Dendritic cell treated with granulocyte-macrophage colony-stimulating factor and Interleukin-4, amounts not matched to agents 40 ng/mL and 50 ng/mL, for 4 days (primary cell): ENCODE measurements at regions not wholly inside any gene's neighbourhood (a gene's known extent, or its start where the extent isn't known, plus 50 kb on each side); places are given as distances from the start of the nearest gene placed in this dataset.

Experiments used
- H3K27ac Mint-ChIP-seq: one replicate; pipeline ENCODE4 v1.8.0; 2022; ENCODE audit warnings: mild to moderate bottlenecking, mixed read lengths
- H3K27me3 Mint-ChIP-seq: one replicate; pipeline ENCODE4 v1.8.0; 2022; ENCODE audit warnings: mild to moderate bottlenecking, mixed read lengths
- H3K36me3 Mint-ChIP-seq: one replicate; pipeline ENCODE4 v1.8.0; 2022; ENCODE audit warnings: low read depth, mixed read lengths
- H3K4me1 Mint-ChIP-seq: one replicate; pipeline ENCODE4 v1.8.0; 2022; ENCODE audit warnings: low read depth, mixed read lengths
- H3K4me3 Mint-ChIP-seq: one replicate; pipeline ENCODE4 v1.8.0; 2022; ENCODE audit warnings: mild to moderate bottlenecking, moderate library complexity, mixed read lengths
- H3K9me3 Mint-ChIP-seq: one replicate; pipeline ENCODE4 v1.8.0; 2022; ENCODE audit warnings: mixed read lengths
- intact Hi-C: fragments of 100-400 bp; cut with micrococcal nuclease; formaldehyde crosslinking; loops from one replicate; pipeline ENCODE4 v1.15.0; 2022

DNA sequence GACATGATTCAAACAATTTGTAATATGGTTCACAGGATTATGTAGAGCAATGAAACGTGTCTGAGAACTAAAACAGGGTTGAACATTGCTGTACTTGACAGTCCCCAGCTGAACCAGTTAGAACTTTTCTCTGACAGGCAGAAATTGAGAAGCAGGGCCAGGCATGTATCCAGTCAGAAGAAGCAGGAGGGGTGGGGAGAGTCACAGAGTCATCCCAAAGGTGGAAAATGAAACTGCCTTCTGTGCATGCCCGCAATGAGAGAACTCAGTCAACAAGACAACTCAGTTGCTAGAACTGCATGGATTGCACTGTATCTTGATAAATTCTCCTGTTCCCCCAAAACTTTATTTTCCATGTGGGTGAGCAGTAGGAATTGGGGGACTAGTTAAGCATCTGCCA lies 72.9 kb upstream of the PRLR start:
- intact Hi-C loops, result no loop called here
- Mint-ChIP-seq H3K27ac (no peak overlapping the region), H3K4me3 (no peak overlapping the region)

GRCh38 chr5:35302544-35302943 lies 72.3 kb upstream of the PRLR start:
- intact Hi-C loops, result no loop called here

More for the DNA sequence above, 72.9 kb upstream of the PRLR start:
- no peaks in the 10 kb centered on the region for H3K27me3 Mint-ChIP-seq
- H3K9me3 Mint-ChIP-seq, result no peaks in the 10 kb centered on the region
- H3K36me3 Mint-ChIP-seq, result no peaks in the 10 kb centered on the region
- no peaks in the 10 kb centered on the region for H3K4me1 Mint-ChIP-seq

GRCh38 chr5:35297755-35298154 lies 67.5 kb upstream of the PRLR start:
- no peak overlapping the region for H3K4me3 Mint-ChIP-seq
- peaks cover 14% of the 10 kb centered on the region for H3K9me3 Mint-ChIP-seq
- H3K36me3 Mint-ChIP-seq, result no peaks in the 10 kb centered on the region

More at GRCh38 chr5:35302544-35302943, 72.3 kb upstream of the PRLR start:
- no peaks in the 10 kb centered on the region for H3K9me3 Mint-ChIP-seq
- H3K4me3 Mint-ChIP-seq, result no peak overlapping the region
- H3K36me3 Mint-ChIP-seq, result no peaks in the 10 kb centered on the region
- no peaks in the 10 kb centered on the region for H3K27me3 Mint-ChIP-seq
- no peaks in the 10 kb centered on the region for H3K4me1 Mint-ChIP-seq
- H3K27ac Mint-ChIP-seq, result no peak overlapping the region

GRCh38 chr5:35294976-35295375 lies 64.7 kb upstream of the PRLR start:
- Mint-ChIP-seq H3K36me3 (no peaks in the 10 kb centered on the region), H3K27me3 (no peaks in the 10 kb centered on the region), H3K4me3 (no peak overlapping the region), H3K4me1 (peaks cover 5% of the 10 kb centered on the region), H3K9me3 (peaks cover 35% of the 10 kb centered on the region), H3K27ac (no peak overlapping the region)
- intact Hi-C loops, result no loop called here

More at GRCh38 chr5:35297755-35298154, 67.5 kb upstream of the PRLR start:
- Mint-ChIP-seq H3K4me1 (peaks cover 5% of the 10 kb centered on the region), H3K27me3 (no peaks in the 10 kb centered on the region), H3K27ac (no peak overlapping the region)
- intact Hi-C loops, result no loop called here

GRCh38 chr5:35294017-35294416 lies 63.7 kb upstream of the PRLR start:
- H3K36me3 Mint-ChIP-seq, result no peaks in the 10 kb centered on the region

DNA sequence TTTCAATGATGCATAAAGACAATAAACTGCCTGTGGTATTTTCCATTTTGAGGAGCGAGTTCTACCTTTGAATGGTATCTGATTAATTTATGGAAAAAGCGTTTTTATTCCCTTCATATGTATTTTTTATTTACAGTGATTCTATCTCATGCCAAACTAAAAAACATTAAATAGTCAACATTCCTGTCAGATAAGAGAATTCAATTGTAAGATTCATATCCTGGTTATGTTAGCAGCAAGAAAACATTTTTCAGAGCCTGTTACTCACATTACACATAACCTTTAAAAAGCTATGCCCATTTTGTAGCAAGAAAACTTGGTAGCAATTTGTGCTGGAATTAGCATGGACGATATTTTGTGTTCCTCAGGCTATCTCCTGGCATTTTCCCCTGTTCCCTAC lies 55.1 kb upstream of the PRLR start:
- Mint-ChIP-seq H3K27ac (no peak overlapping the region), H3K36me3 (no peaks in the 10 kb centered on the region), H3K4me1 (peaks cover 21% of the 10 kb centered on the region), H3K4me3 (no peak overlapping the region), H3K27me3 (no peaks in the 10 kb centered on the region), H3K9me3 (peaks cover 21% of the 10 kb centered on the region)
- intact Hi-C loops, result no loop called here

More at GRCh38 chr5:35294017-35294416, 63.7 kb upstream of the PRLR start:
- intact Hi-C loops, result no loop called here
- H3K27ac Mint-ChIP-seq, result no peak overlapping the region
- peaks cover 5% of the 10 kb centered on the region for H3K4me1 Mint-ChIP-seq
- H3K4me3 Mint-ChIP-seq, result no peak overlapping the region
- H3K27me3 Mint-ChIP-seq, result no peaks in the 10 kb centered on the region
- H3K9me3 Mint-ChIP-seq, result peaks cover 45% of the 10 kb centered on the region

DNA sequence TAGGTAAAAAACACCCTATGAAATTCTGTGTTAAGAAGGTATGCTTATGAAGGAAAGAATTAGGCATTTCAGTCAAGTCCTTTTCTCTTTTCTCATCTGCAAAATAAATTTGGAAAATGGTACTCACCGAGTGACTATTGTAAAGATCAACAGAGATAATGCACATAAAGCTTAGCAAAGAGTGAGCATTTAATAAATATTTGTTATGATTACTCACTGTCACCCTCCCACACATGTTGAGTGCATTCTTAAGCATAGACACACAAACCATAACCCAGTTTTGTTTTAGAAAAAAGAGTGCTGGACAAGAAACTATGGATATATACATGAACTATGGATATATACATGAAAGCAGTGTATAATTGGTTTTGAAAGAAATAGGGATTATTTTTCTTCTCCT lies 54.7 kb upstream of the PRLR start:
- peaks cover 21% of the 10 kb centered on the region for H3K9me3 Mint-ChIP-seq
- peaks cover 21% of the 10 kb centered on the region for H3K4me1 Mint-ChIP-seq
- intact Hi-C loops, result no loop called here

GRCh38 chr5:35284364-35284763 lies 54.1 kb upstream of the PRLR start:
- Mint-ChIP-seq H3K27ac (no peak overlapping the region), H3K4me3 (no peak overlapping the region), H3K4me1 (peaks cover 21% of the 10 kb centered on the region), H3K36me3 (no peaks in the 10 kb centered on the region), H3K9me3 (peaks cover 15% of the 10 kb centered on the region), H3K27me3 (no peaks in the 10 kb centered on the region)
- intact Hi-C loops, result no loop called here

More for the DNA sequence above, 54.7 kb upstream of the PRLR start:
- Mint-ChIP-seq H3K4me3 (no peak overlapping the region), H3K27me3 (no peaks in the 10 kb centered on the region), H3K36me3 (no peaks in the 10 kb centered on the region), H3K27ac (no peak overlapping the region)

- no peak overlapping the region for H3K4me3 Mint-ChIP-seq
- peaks cover 21% of the 10 kb centered on the region for H3K4me1 Mint-ChIP-seq
- no peak overlapping the region for H3K27ac Mint-ChIP-seq
- peaks cover 17% of the 10 kb centered on the region for H3K9me3 Mint-ChIP-seq
- H3K36me3 Mint-ChIP-seq, result no peaks in the 10 kb centered on the region
- intact Hi-C loops, result no loop called here
- H3K27me3 Mint-ChIP-seq, result no peaks in the 10 kb centered on the region
These were observed 52.5 kb upstream of the PRLR start for GRCh38 chr5:35282810-35283209.

GRCh38 chr5:35281613-35282012 lies 51.3 kb upstream of the PRLR start:
- no peaks in the 10 kb centered on the region for H3K36me3 Mint-ChIP-seq
- H3K27me3 Mint-ChIP-seq, result no peaks in the 10 kb centered on the region
- intact Hi-C loops, result no loop called here
- H3K4me1 Mint-ChIP-seq, result peaks cover 10% of the 10 kb centered on the region
- H3K4me3 Mint-ChIP-seq, result no peak overlapping the region
- peaks cover 10% of the 10 kb centered on the region for H3K9me3 Mint-ChIP-seq
- H3K27ac Mint-ChIP-seq, result no peak overlapping the region
